Uterus (tissue), 2 donors: ENCODE measurements at regions not wholly inside any gene's neighbourhood (a gene's known extent, or its start where the extent isn't known, plus 50 kb on each side); places are given as distances from the start of the nearest gene placed in this dataset.

ENCODE experiments used
- CTCF ChIP-seq, 4 experiments: fragments of 200-600 bp in 2 of 4; fragments of 450-650 bp in 2 of 4; sonication (generic) in 2 of 4; IDR thresholded peaks; one replicate each; pipeline ENCODE4 v1.5.1; 2016 to 2019; ENCODE audit warnings: antibody characterized with exemption in 4 of 4, mild to moderate bottlenecking in 2 of 4, moderate library complexity in 1 of 4
- POLR2A ChIP-seq, 2 donors: fragments of 450-650 bp; IDR thresholded peaks; one replicate each; pipeline ENCODE4 v1.6.1; 2016; ENCODE audit warnings: antibody characterized with exemption in 2 of 2, mild to moderate bottlenecking in 1 of 2, moderate library complexity in 1 of 2

GRCh38 chr2:19829672-19830071 lies 72.1 kb downstream of the TTC32 start:
- TF ChIP-seq CTCF (IDR thresholded peaks at IDR 0.05) (no peak), POLR2A (IDR thresholded peaks at IDR 0.05) (no peak)
